Stomach (tissue), 8 donors: ENCODE measurements at regions not wholly inside any gene's neighbourhood (a gene's known extent, or its start where the extent isn't known, plus 50 kb on each side); places are given as distances from the start of the nearest gene placed in this dataset.

Experiments used
- DNase-seq, 2 donors: peaks; one replicate each; pipeline versions ENCODE4 v3.0.0 to v3.0.0-alpha.2; 2013 to 2019
- H3K27ac ChIP-seq, 5 donors: fragments of 200-600 bp in 4 of 5; sonication (generic) in 4 of 5; one replicate each; pipeline ENCODE4 v1.5.1; 2013 to 2019; ENCODE audit warnings: mild to moderate bottlenecking in 1 of 5, moderate library complexity in 1 of 5
- H3K27me3 ChIP-seq, 3 donors: fragments of 200-600 bp; sonication (generic); one replicate each; pipeline ENCODE4 v1.5.1; 2017 to 2019; ENCODE audit warnings: mixed run types in 1 of 3
- H3K36me3 ChIP-seq, 4 donors: fragments of 200-600 bp; sonication (generic); 1 replicate in 3 of 4; 2 replicates in 1 of 4; pipeline ENCODE4 v1.5.1; 2016 to 2019
- H3K4me1 ChIP-seq, 4 donors: fragments of 200-600 bp; sonication (generic); one replicate each; pipeline ENCODE4 v1.5.1; 2016 to 2019
- H3K4me3 ChIP-seq, 4 donors: fragments of 200-600 bp; sonication (generic) in 3 of 4; one replicate each; pipeline ENCODE4 v1.5.1; 2016 to 2019; ENCODE audit warnings: mild to moderate bottlenecking in 1 of 4
- H3K9me3 ChIP-seq, 4 donors: fragments of 200-600 bp; sonication (generic); one replicate each; pipeline ENCODE4 v1.5.1; 2016 to 2019
- EP300 ChIP-seq: sonication (generic); formaldehyde crosslinking; IDR thresholded peaks from one replicate; pipeline ENCODE4 v1.6.1; 2017; ENCODE audit warnings: antibody characterized with exemption
- POLR2A ChIP-seq, 4 donors: fragments of 450-650 bp; IDR thresholded peaks; one replicate each; pipeline ENCODE4 v1.6.1; 2016; ENCODE audit warnings: antibody characterized with exemption in 4 of 4, control low read depth in 2 of 4, mild to moderate bottlenecking in 1 of 4, moderate library complexity in 1 of 4
- POLR2AphosphoS5 ChIP-seq, 3 donors: sonication (generic); formaldehyde crosslinking; IDR thresholded peaks; one replicate each; pipeline ENCODE4 v1.6.1; 2016; ENCODE audit warnings: antibody characterized with exemption in 3 of 3
- WGBS, 5 donors: extraction: QIAGEN DNeasy Blood & Tissue Kit in 3 of 5; methylation state at CpG; one replicate each; pipeline versions ENCODE4 v1.1.5 to v1.1.7; 2013 to 2018; 5-methylcytosine and 5-hydroxymethylcytosine counted together
- intact Hi-C: fragments of 100-400 bp; cut with DNase I; formaldehyde crosslinking; loops from one replicate; pipeline ENCODE4 v1.15.1; 2023; ENCODE audit warnings: low total_unique reads
- TF ChIP-seq, protein P1 (sequence below), 7 experiments: fragments of 450-650 bp in 4 of 7; fragments of 200-600 bp in 3 of 7; sonication (generic) in 3 of 7; IDR thresholded peaks; one replicate each; pipeline ENCODE4 v1.5.1; 2016 to 2019; ENCODE audit warnings: antibody characterized with exemption in 7 of 7, control low read depth in 2 of 7, mild to moderate bottlenecking in 1 of 7
- donor health status: healthy with polysubstance abuse.
- donor health status: Bipolar disorder and iron deficiency.
- donor health status: healthy.

DNA sequence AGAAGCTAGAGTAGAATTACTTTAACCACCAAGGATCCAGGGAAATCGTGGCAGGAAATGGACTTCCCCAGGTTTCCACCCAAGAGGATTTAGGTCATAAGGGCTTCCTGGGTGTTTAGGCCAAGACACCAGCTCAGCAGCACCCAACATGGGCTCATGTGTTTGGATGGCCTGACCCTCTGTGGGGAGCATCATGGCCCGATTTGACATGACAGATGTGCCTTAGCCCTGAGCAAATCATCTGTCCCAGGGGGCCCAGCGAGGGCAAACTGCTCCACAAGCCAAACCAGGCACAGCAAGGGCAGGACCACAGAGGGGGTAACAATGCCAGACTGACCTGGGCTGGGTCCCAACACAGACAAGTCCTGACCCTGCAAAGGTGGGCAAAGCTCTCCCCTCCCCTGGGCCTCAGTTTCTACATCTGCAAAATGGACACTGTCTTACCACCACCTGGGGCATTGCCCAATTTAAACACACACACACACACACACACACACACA lies 232.8 kb downstream of the MATN1 start:
- intact Hi-C loops = no loop called here
- Histone ChIP-seq H3K27ac (no peak overlapping the region), H3K27me3 (peaks cover 0 to under 1% (median 0%) of the 10 kb centered on the region in 3 donors), H3K9me3 (peaks cover 0 to 5% (median 4%) of the 10 kb centered on the region in 4 donors), H3K4me3 (no peak overlapping the region), H3K4me1 (no peaks in the 10 kb centered on the region), H3K36me3 (no peaks in the 10 kb centered on the region)
- 60 to 88% (median 78%) methylated on average over 1 to 3 of the region's 3 CpGs for WGBS, 5 donors
- DNase-seq = no peak
- TF ChIP-seq POLR2A (IDR thresholded peaks at IDR 0.05) = no peak
- TF ChIP-seq POLR2AphosphoS5 (IDR thresholded peaks at IDR 0.05) = no peak
- no peak for TF ChIP-seq EP300
- TF ChIP-seq, protein P1, sequence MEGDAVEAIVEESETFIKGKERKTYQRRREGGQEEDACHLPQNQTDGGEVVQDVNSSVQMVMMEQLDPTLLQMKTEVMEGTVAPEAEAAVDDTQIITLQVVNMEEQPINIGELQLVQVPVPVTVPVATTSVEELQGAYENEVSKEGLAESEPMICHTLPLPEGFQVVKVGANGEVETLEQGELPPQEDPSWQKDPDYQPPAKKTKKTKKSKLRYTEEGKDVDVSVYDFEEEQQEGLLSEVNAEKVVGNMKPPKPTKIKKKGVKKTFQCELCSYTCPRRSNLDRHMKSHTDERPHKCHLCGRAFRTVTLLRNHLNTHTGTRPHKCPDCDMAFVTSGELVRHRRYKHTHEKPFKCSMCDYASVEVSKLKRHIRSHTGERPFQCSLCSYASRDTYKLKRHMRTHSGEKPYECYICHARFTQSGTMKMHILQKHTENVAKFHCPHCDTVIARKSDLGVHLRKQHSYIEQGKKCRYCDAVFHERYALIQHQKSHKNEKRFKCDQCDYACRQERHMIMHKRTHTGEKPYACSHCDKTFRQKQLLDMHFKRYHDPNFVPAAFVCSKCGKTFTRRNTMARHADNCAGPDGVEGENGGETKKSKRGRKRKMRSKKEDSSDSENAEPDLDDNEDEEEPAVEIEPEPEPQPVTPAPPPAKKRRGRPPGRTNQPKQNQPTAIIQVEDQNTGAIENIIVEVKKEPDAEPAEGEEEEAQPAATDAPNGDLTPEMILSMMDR (IDR thresholded peaks at IDR 0.05) = no peak

DNA sequence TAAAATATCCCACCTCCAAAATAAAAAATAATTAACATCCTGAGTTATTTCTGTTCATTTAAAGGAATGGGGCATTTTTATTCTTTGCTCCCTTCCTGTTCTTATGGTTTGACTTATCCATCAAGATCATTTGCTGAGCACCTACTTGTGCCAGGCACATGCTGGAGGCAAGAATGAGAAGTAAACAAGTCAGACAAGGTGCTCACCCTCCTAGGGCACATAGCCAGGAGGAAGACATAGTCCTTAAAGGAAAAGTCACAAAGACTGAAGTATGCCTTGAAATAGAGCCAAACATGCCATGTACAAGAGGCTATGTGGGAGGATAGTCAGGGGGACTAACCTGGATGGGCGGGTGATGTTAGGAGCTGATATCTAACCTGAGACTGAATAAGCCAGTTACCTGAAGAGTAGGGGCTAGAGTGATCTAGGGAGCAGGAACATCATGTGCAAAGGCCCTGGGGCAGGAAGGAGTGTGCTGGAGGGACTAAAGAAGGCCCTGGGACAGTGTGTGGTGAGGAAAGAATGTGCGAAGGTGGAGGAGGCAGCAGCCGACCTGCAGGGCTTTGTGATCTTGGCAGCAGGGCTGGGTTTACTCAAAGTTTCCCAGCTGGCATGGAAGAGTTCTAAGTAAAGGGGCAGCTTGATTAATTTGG lies 233.5 kb downstream of the MATN1 start:
- Histone ChIP-seq H3K9me3 (peaks cover 0 to 5% (median 4%) of the 10 kb centered on the region in 4 donors), H3K4me3 (no peak overlapping the region), H3K27ac (no peak overlapping the region), H3K36me3 (no peaks in the 10 kb centered on the region), H3K4me1 (no peaks in the 10 kb centered on the region), H3K27me3 (peaks cover 0 to 8% (median 0%) of the 10 kb centered on the region in 3 donors)
- TF ChIP-seq EP300 (no peak), POLR2AphosphoS5 (IDR thresholded peaks at IDR 0.05) (no peak)
- 74 to 88% (median 83%) methylated on average over 3 of the region's 3 CpGs for WGBS, 5 donors
- no peak for DNase-seq
- intact Hi-C loops = no loop called here

DNA sequence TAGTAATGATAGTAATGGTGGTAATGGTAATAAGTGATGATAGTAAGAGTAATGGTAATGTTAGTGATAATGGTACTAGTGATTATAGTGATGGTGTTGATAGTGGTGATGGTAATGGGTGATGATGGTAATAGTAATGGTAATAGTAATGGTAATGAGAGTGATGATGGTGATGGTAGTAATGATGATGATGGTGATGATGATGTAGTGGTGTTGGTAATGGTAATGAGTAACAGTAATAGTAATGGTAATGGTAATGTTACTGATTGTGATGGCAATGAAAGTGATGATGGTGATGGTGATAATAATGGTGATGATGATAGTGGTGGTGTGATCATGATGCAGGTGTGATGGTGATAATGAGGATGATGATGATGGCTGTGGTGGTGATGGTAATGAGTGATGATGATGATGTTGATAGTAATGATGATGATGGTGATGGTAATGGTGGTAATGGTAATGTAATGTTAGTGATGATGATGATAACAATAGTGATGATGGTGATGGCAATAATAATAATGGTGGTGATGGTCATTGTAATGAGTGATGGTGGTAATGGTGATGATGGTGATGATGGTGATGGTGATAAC lies 235.0 kb downstream of the MATN1 start:
- peaks cover 0 to 9% (median 5%) of the 10 kb centered on the region in 4 donors for H3K9me3 ChIP-seq
- TF ChIP-seq EP300 (no peak), POLR2AphosphoS5 (IDR thresholded peaks at IDR 0.05) (no peak), POLR2A (IDR thresholded peaks at IDR 0.05) (no peak)
- TF ChIP-seq, protein P1 (IDR thresholded peaks at IDR 0.05) = no peak
- H3K4me1 ChIP-seq = no peaks in the 10 kb centered on the region
- peaks cover 0 to 14% (median 0%) of the 10 kb centered on the region in 3 donors for H3K27me3 ChIP-seq
- no peak for DNase-seq
- no peak overlapping the region for H3K4me3 ChIP-seq
- intact Hi-C loops = no loop called here
- no peaks in the 10 kb centered on the region for H3K36me3 ChIP-seq
- no peak overlapping the region for H3K27ac ChIP-seq

DNA sequence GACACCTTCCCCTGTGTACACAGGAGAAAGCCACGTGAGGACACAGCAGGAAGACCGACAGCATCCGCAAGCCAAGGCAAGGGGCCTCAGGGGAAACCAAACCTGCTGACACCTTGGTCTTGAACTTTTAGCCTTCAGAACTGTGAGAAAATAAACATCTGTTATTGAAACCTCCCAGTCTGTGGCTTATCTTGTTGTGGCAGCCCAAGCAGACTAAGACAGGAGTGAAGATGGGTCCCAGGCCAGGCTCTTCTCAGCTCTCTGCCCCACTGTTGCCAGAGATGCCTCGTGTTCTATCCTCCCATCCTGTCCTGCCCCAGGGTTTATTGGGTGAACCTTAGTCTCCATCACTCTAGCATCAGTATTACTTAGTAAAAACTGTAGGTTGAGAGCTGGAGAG lies 236.3 kb downstream of the MATN1 start:
- Histone ChIP-seq H3K27me3 (peaks cover 0 to 14% (median 0%) of the 10 kb centered on the region in 3 donors), H3K36me3 (no peaks in the 10 kb centered on the region), H3K9me3 (peaks cover 11 to 21% (median 16%) of the 10 kb centered on the region in 4 donors), H3K4me3 (no peak overlapping the region), H3K27ac (no peak overlapping the region), H3K4me1 (no peaks in the 10 kb centered on the region)
- WGBS, 5 donors = 40 to 60% (median 50%) methylated on average over 4 of the region's 4 CpGs
- intact Hi-C loops = no loop called here
- TF ChIP-seq POLR2A (IDR thresholded peaks at IDR 0.05) (no peak), EP300 (no peak), POLR2AphosphoS5 (IDR thresholded peaks at IDR 0.05) (no peak)
- TF ChIP-seq, protein P1 (IDR thresholded peaks at IDR 0.05) = no peak
- DNase-seq = no peak

DNA sequence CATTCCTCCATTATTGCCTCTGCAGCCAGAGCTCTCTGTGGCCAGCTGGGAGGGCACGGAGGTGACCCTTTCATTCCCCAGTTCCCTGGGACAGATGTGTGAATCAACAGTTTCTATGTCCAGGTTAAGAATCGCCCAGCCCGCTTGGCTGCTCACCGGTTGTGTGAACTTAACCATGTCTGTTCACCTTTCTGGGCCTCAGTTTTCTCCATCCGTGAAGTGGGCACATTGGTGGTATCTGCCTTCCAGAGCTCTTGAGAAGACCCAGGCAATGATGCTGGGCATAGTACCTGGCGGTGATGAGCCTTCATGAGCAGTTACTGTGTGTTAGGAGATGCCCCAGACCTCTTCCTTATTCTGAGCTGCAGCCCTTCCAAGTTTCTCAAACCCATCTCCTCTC lies 238.3 kb downstream of the MATN1 start:
- 84 to 94% (median 87%) methylated on average over 6 of the region's 6 CpGs for WGBS, 5 donors
- intact Hi-C loops = no loop called here

More for the DNA sequence above, 238.3 kb downstream of the MATN1 start:
- Histone ChIP-seq H3K4me3 (no peak overlapping the region), H3K4me1 (no peaks in the 10 kb centered on the region), H3K27me3 (peaks cover 0 to 14% (median 0%) of the 10 kb centered on the region in 3 donors), H3K9me3 (peaks cover 26 to 41% (median 34%) of the 10 kb centered on the region in 4 donors), H3K36me3 (no peaks in the 10 kb centered on the region), H3K27ac (no peak overlapping the region)
- no peak for DNase-seq
- TF ChIP-seq, protein P1 (IDR thresholded peaks at IDR 0.05) = no peak
- TF ChIP-seq POLR2AphosphoS5 (IDR thresholded peaks at IDR 0.05) (no peak), POLR2A (IDR thresholded peaks at IDR 0.05) (no peak), EP300 (no peak)
